GM19238 (cell line): ENCODE measurements at regions not wholly inside any gene's neighbourhood (a gene's known extent, or its start where the extent isn't known, plus 50 kb on each side); places are given as distances from the start of the nearest gene placed in this dataset.
"Not testable (repeated sequence)": the region's sequence is repeated elsewhere in the genome, so short reads cannot be mapped to it uniquely, and the experiment has no call there.

Experiments used
- DNase-seq: peaks from one replicate; pipeline ENCODE4 v3.0.0; 2011; ENCODE audit warnings: low spot score; ENCODE audit not compliant: insufficient read length

DNA sequence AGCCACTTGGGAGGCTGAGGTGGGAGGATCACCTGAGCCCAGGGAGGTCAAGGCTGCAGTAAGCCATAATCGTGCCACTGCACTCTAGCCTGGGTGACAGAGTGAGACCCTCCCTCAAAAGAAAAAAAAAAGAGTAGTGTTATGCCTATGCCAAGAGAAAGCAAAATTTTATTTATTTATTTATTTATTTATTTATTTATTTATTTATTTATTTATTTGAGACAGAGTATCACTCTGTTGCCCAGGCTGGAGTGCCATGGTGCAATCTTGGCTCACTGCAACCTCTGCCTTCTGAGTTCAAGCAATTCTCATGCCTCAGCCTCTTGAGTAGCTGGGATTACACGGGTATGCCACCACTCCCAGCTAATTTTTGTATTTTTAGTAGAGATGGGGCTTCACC is 72.6 kb upstream of the RAPGEF2 start:
- DNase-seq = not testable (repeated sequence)

DNA sequence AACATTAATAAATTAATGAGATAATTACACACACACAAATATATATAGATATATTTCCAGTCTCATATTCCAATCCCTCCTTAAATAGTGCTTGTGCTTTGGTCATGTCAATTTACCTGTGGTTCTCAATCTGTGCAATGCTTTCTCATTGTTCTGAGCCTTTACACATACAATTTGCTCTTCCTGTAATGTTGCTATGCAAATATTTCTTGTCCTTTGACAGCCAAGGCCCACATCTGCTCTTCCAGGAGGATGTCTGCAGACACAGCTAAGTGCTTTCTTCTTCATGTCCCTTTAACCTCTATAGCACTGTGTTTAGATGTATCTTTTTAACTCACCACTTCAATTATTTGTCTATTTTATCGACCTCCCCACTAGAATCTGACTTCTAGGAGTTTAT is 67.3 kb upstream of the RAPGEF2 start:
- DNase-seq = no peak

DNA sequence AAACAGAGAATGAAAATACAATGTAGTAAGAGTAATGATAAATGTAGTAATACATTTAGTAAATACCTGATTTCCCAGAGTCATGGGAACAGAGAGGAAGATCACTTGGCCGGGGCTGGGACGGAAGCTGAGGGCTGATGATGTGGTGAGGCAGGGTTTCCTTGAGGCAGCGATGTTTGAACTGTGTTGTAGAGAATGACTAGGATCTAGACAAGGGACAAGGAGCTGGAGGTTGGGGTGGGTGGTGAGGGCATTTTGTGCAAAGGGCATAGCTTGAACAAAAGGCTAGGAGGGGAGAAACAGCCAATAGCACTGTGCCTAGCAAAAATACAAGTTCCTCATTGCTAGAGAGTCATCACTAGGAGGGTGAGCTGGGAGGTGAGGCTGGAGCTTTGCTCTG is 64.3 kb upstream of the RAPGEF2 start:
- DNase-seq = no peak

DNA sequence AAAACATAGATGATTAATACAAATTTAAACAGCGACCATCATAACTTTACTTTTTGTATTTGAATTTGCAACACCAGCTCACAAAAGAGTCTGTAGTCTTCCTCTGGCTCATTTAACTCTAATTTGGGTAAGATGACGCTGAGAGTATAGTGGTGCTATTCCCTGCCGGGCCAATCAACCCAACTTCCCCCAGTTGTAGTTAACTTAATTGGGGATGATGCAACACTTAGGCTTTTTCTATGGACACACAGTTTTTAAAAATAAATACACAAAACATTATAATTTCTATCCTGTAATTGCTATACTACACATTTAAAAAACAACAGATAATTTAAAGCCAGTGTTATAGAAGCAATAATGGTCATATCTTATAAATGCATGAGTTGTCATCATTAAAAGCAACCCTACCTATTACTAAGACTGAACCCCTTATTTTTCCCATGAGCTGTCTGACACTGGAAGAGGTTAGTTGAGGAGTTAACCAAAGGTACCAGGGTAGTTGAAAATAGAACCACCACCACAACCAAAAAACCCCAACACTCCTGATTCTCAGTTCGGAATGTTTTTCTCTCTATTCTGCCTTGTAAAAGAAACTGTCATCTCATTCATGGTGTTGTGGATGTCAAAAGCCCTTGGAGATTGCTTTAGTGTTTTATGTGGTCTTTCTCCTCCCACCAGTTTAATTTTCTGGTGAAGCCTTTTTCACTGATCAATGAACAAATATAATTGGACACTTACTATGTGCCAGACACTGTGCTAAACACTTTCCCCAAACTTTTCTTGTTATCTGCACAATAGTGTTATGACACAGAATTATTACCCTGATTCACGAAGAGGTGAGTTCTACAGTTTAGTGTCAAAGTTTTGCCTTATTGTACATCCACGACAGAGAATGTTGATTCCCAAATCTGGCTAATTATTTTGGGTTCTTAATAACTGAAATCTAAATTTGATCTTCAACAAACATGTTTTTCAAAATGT is 61.5 kb upstream of the RAPGEF2 start:
- no peak for DNase-seq

DNA sequence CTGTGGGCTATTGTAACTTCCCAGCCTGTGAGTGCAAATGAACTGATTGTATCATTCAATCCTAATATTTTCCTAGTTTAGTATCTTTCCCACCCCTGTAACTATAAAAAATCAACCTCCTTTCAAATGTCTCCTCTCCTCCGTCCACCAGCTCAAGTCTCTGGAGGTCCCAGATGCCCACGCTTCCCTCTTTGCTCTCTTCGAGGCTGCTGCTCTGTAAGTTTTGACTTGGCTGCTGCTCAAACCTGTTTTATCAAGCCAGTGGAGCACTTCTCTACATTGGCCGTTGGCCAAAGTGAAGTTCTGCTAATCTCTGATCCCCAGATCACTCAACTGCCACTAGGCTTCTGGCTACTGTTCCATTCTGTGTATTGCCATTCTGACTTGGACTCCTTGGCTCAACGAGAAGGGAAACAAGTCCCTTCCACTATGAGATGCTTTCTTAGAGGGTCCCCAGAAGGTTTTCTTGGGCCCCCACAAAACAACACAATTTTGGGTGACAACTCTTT is 60.7 kb upstream of the RAPGEF2 start:
- no peak for DNase-seq

DNA sequence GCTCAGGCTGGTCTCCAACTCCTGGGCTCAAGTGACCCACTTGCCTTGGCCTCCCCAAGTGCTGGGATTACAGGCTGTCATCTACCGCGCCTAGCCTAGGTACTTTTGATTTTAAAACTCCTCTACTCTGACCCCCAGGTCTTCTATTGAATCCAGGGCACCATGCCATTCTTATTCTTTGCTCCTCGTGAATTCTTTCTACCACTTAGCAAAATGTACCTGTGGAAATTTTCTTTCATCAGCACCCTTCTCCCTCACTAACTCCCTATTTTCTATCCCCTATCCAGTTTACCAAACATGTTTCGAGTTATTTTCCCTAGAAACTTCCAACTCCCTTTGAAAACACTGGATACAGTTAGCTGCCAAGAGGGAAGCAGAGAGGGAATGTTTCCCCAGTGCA is 60.0 kb upstream of the RAPGEF2 start:
- DNase-seq = no peak

DNA sequence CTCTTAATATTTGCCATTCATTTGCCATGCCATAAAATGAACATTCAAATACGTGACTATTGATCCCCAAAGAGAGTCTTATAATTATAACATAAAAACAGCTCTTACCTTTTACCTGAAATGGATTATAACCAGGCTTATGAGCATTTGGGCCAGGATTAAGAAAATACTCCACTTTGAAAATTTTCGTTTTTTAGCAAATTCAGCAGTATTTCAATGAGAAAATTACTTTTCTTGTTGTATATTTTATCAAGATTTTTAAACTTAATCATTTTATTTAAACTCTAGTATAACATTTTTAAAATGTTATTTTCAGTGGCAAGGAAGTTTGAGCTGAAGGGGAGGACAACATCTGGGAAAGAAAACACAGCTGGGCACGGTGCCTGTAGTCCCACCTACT is 59.0 kb upstream of the RAPGEF2 start:
- DNase-seq = no peak

DNA sequence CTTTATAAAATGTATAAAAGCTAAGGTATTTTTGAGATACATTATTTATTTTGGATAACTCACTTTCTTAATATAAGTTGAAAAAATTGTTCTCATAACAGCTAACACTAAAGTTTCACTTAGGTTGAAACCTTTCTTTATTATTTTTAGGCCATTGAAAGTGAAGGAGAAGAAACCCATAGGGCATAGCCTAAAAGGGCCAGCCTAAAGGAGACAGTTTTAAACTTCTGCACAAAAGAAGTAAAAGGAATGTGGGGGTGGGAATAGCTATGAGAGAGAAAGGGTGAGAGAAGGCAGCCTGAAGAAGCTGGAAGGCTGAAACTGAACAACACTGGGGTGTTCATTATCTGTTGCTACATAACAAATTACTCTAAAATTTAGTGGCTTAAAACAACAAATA is 57.6 kb upstream of the RAPGEF2 start:
- no peak for DNase-seq

DNA sequence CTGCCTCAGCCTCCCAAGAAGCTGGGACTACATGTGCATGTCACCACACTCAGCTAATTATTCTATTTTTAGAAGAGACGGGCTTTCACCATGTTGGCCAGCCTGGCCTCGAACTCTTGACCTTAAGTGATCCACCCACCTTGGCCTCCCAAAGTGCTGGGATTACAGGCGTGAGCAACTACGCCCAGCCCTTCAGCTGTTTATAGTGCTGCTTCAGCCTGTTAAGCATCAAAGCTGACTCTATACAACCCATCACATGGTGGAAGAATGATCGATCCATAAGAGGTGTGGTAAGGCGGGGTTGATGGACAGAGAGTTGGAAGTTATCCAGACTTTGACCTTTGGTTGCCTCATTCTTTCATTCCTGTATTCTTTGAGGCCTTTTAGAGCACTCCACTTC is 56.2 kb upstream of the RAPGEF2 start:
- no peak for DNase-seq

DNA sequence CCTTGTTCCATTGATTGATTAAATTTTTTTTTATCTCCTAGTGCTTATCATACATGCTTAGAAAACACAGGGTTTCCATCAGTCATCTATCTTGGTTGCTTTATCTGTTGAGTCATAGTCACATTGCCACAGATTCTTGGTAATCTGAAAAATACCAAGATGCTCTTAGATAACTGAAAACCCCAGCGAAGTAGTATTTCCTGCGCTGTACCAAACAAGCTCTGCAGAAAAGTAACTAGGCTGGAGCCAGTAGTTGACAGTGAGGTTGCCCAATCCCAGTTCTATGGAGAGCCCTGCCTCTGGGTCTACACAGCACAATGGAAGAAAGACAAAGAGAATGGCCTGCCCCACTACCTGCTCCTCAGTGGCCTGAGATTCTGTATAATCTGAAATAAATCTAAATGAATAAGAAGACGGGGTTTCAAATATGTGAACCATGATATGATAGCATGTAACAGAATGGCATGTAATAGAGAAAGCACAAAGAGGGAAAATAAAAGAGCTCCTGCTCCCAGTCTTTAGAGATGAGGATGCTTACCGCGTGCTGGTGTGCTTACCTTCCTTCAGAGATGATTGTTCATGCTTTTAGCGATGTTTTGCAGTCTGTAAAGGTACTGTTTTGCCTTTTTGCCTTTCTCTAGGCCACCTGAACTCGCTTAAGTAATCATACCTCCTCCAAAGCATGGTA is 55.3 kb upstream of the RAPGEF2 start:
- DNase-seq = no peak

DNA sequence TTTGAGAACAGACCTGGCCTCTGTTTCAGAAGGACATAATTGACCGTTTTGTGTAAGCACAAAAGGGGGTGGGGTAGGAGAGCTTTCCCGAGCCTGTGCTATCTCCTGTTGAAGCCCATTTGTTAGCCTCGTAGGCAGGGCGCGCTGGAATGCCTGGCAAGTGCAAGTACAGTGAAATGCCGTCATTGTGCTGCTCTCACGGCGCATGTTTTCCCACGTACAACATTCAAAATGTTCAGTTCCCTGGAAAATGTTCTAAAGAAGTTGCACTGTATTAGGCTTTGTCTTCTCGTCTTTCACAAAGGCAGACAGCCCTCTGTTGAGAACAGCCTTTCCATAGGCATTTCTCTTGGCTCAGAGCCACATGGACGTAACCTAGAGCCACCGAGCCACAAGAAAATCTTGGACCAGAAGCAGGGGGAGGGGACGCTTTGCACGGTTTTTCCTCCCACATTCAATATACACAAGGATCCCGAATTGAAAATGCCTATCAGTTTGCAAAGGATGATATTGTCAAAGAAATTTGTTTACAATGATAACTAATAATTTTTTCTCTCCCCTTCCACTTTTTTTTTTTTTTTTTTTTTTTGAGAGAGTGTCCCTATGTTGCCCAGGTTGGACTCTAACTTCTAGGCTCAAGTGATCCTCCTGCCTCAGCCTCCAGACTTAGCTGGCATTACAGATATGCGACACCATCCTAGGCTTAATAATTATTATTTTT is 54.6 kb upstream of the RAPGEF2 start:
- DNase-seq = no peak

DNA sequence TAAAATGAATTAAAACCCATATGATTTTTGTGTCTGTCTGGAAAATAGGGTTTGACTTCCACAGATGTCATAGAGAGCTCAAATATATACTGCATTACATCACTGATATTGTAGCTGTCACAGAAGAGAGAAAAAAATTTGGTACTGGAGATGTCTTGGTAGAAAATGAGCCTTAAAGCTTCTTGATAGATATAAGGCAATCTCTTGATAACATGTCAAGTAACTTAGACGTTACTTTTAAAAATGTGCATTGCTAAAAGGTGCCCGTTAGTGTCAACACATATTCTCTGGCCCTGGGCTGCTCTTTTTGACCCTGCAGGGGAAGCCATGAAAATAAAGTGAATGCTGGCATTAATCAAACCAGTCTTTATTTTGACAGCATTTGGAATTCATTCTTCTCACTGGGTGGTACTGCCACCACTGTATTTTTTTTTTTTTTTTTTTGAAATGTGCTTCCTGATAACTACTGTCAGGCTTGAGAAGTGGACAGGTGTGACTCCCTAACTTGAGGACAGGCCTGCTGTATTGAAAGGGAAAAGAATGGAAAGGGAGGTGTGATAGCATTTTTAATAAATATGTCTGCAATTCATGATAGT is 53.0 kb upstream of the RAPGEF2 start:
- DNase-seq = no peak

DNA sequence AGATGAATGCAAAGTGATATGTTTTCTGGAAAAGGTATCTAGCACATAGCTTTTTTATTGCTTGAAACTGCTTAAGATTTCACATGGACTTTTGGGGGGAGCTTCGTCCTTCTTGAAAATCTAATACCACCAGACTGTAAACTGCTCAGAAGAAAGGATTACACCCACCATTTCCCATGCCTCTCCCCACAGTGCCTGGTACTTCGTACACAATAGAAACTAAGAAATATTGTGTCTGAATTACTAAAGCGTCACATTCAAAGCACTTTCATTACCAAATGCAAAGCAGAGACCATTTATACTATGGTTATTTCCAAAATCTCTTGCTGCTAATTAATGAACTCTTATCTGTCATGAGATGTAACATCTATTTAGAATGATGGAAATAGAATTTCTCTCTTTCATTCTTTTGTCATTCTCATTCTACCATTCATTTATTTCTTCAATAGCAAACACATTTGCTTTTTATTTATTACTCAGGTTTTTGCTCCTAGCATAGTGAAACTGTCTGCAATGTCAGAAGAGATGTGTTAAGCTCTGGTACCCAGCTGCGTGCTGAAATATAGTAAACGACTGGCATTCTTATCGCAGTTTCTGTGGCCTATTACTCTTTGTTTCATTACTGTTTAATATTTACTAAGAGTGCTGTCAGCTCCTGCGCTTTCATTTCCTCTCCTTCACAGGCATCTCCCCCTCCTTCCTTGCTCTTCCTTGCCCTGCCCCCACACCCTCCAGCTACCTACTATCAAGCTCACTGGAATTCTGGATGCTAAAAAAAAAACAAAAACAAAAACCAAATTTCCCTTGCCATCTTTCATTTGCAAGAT is 51.4 kb upstream of the RAPGEF2 start:
- peak; percentile 35 for DNase-seq

DNA sequence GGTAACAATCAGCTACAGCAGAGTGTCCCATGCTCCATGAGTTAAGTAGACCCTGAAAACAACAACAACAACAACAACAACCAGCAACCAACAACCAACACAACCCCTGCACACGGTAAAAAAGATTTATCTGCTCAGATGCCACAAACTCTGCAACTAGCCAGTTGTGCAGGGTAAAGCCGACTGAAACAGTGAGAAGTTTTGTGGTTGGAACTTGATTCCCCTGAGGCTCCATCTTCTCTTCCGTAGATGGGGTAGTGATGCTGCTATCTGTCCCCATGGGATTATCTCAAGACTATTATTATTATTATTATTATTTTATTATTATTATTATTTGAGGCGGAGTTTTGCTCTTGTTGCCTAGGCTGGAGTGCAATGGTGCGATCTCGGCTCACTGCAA is 50.6 kb upstream of the RAPGEF2 start:
- DNase-seq = no peak
